GM19351 (cell line): ENCODE measurements at regions not wholly inside any gene's neighbourhood (a gene's known extent, or its start where the extent isn't known, plus 50 kb on each side); places are given as distances from the start of the nearest gene placed in this dataset.

Experiments used
- ATAC-seq: cut with Tn5 transposase; IDR thresholded peaks from one replicate; pipeline ENCODE4 v1.9.1; 2021; ENCODE audit warnings: mild to moderate bottlenecking, moderate library complexity; ENCODE audit not compliant: unreplicated experiment

GRCh38 chr3:13249664-13250390 is 170.3 kb downstream of the NUP210 start:
- no peak for ATAC-seq

- no peak for ATAC-seq
Observed at GRCh38 chr3:13248640-13249039, 171.5 kb downstream of the NUP210 start.

- no peak for ATAC-seq
Observed at GRCh38 chr3:13245615-13245978, 172.4 kb upstream of the IQSEC1 start.

GRCh38 chr3:13243586-13243985 is 170.4 kb upstream of the IQSEC1 start:
- no peak for ATAC-seq

GRCh38 chr3:13242364-13242737 is 169.1 kb upstream of the IQSEC1 start:
- ATAC-seq: no peak

GRCh38 chr3:13241621-13242363 is 168.6 kb upstream of the IQSEC1 start:
- no peak for ATAC-seq

GRCh38 chr3:13240928-13241618 is 167.8 kb upstream of the IQSEC1 start:
- no peak for ATAC-seq

- ATAC-seq: no peak
Observed at GRCh38 chr3:13239467-13239760, 166.2 kb upstream of the IQSEC1 start.

- ATAC-seq: no peak
Observed at GRCh38 chr3:13238687-13239466, 165.6 kb upstream of the IQSEC1 start.

GRCh38 chr3:13237776-13238490 is 164.7 kb upstream of the IQSEC1 start:
- ATAC-seq: no peak

GRCh38 chr3:13236557-13237173 is 163.4 kb upstream of the IQSEC1 start:
- no peak for ATAC-seq

GRCh38 chr3:13235897-13236296 is 162.7 kb upstream of the IQSEC1 start:
- ATAC-seq: no peak

- ATAC-seq: peak; percentile 66
Observed at GRCh38 chr3:13235079-13235478, 161.8 kb upstream of the IQSEC1 start.

GRCh38 chr3:13234666-13235065 is 161.4 kb upstream of the IQSEC1 start:
- ATAC-seq: peak; percentile 27

GRCh38 chr3:13233487-13234485 is 160.6 kb upstream of the IQSEC1 start:
- no peak for ATAC-seq

GRCh38 chr3:13231781-13232666 is 158.8 kb upstream of the IQSEC1 start:
- no peak for ATAC-seq

- no peak for ATAC-seq
Observed at GRCh38 chr3:13229273-13229949, 156.2 kb upstream of the IQSEC1 start.

GRCh38 chr3:13228584-13228983 is 155.4 kb upstream of the IQSEC1 start:
- ATAC-seq: no peak
